Muscle of leg (tissue), 3 donors: ENCODE measurements at regions not wholly inside any gene's neighbourhood (a gene's known extent, or its start where the extent isn't known, plus 50 kb on each side); places are given as distances from the start of the nearest gene placed in this dataset.
A peak's percentile ranks its signal among the peaks of the same experiment; 100 is the strongest.

ENCODE experiments used
- DNase-seq: peaks from one replicate; pipeline ENCODE4 v3.0.0; 2013
- H3K27ac ChIP-seq: one replicate; pipeline ENCODE4 v1.5.1; 2013; ENCODE audit warnings: mild to moderate bottlenecking, low read length, control low read depth
- H3K27me3 ChIP-seq: one replicate; pipeline ENCODE4 v1.6.1; 2013; ENCODE audit warnings: low read length; ENCODE audit not compliant: control insufficient read depth, insufficient read depth
- H3K36me3 ChIP-seq: one replicate; pipeline ENCODE4 v1.6.1; 2013; ENCODE audit warnings: low read length; ENCODE audit not compliant: control insufficient read depth, insufficient read depth
- H3K4me1 ChIP-seq: one replicate; pipeline ENCODE4 v1.6.1; 2013; ENCODE audit warnings: low read length; ENCODE audit not compliant: control insufficient read depth, insufficient read depth
- H3K4me3 ChIP-seq: one replicate; pipeline ENCODE4 v1.5.1; 2013; ENCODE audit warnings: low read length, control low read depth
- H3K9me3 ChIP-seq: replicated peaks from 2 replicates; pipeline ENCODE4 v1.6.1; 2013; ENCODE audit warnings: low read depth, low read length; ENCODE audit not compliant: control insufficient read depth
- WGBS: methylation state at CpG from one replicate; pipeline ENCODE4 v1.1.5; 2013; ENCODE audit warnings: missing lambda C conversion rate; ENCODE audit not compliant: insufficient coverage; 5-methylcytosine and 5-hydroxymethylcytosine counted together

DNA sequence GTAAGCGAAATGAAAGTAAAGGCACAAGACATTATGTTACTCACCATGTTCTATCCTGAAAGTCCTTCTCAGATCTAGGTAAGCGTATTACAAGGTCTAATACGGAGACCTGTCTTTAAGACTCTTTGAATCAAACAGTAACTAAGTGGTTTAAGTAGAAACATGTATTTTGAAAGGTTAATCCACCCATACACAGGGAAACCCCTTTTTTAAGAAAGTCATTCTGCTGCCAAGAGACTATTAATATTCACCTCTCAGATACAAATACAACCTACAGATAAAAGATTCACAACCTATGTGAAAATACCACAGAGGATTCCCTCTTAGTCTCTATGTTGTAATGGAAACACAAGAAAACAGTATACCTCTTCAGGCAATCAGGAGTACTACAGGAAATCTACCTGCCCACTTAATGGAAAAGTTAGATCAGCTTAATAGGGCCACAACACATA, 63.2 kb upstream of the TNIP3 start:
- no peaks in the 10 kb centered on the region for H3K27me3 ChIP-seq
- no peak for DNase-seq
- no peak overlapping the region for H3K27ac ChIP-seq
- no peaks in the 10 kb centered on the region for H3K36me3 ChIP-seq
- WGBS, result no CpG with 5 or more reads among the region's 3 CpGs
- H3K4me3 ChIP-seq, result no peak overlapping the region
- no peaks in the 10 kb centered on the region for H3K9me3 ChIP-seq
- no peaks in the 10 kb centered on the region for H3K4me1 ChIP-seq

- H3K27me3 ChIP-seq, result no peaks in the 10 kb centered on the region
- no peaks in the 10 kb centered on the region for H3K4me1 ChIP-seq
- no peaks in the 10 kb centered on the region for H3K36me3 ChIP-seq
- 82% methylated on average over 3 of the region's 4 CpGs for WGBS
- no peak for DNase-seq
- H3K4me3 ChIP-seq, result no peak overlapping the region
- no peak overlapping the region for H3K27ac ChIP-seq
- no peaks in the 10 kb centered on the region for H3K9me3 ChIP-seq
These were observed 62.2 kb upstream of the TNIP3 start for GRCh38 chr4:121226362-121226761.

GRCh38 chr4:121221608-121222007, 57.5 kb upstream of the TNIP3 start:
- Histone ChIP-seq H3K36me3 (no peaks in the 10 kb centered on the region), H3K27ac (no peak overlapping the region), H3K27me3 (no peaks in the 10 kb centered on the region), H3K4me1 (peaks cover 2% of the 10 kb centered on the region), H3K9me3 (no peaks in the 10 kb centered on the region), H3K4me3 (no peak overlapping the region)
- no CpG with 5 or more reads among the region's 1 CpG for WGBS
- no peak for DNase-seq

GRCh38 chr4:121221201-121221600, 57.1 kb upstream of the TNIP3 start:
- H3K9me3 ChIP-seq, result no peaks in the 10 kb centered on the region
- no peaks in the 10 kb centered on the region for H3K27me3 ChIP-seq
- no peak overlapping the region for H3K27ac ChIP-seq
- WGBS, result no CpG with 5 or more reads among the region's 1 CpG
- no peak for DNase-seq
- H3K36me3 ChIP-seq, result no peaks in the 10 kb centered on the region
- no peak overlapping the region for H3K4me3 ChIP-seq
- peaks cover 4% of the 10 kb centered on the region for H3K4me1 ChIP-seq

DNA sequence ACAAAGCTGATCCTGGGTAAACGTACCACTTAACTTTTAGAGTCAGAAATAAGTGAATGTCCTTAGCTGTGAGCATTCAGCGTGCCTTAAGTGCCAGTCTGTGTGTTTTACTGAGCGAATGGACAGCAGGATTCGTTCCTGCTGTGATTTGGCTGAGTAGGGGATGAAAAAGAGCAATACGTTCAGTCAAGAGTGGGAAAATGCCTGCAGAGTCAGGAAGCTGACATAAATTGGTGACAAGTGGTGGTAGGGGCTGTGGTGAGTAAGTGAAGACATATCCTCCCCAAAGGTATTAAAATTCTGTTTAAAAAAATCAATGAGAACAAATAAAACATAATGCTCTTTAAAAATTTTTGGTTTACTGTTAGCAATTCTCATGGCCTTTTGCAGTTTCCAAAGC, 56.6 kb upstream of the TNIP3 start:
- H3K4me3 ChIP-seq, result no peak overlapping the region
- H3K9me3 ChIP-seq, result no peaks in the 10 kb centered on the region
- H3K27ac ChIP-seq, result no peak overlapping the region
- no peaks in the 10 kb centered on the region for H3K27me3 ChIP-seq
- no peaks in the 10 kb centered on the region for H3K36me3 ChIP-seq
- WGBS, result 76% methylated on average over 5 of the region's 5 CpGs
- no peak for DNase-seq
- H3K4me1 ChIP-seq, result peaks cover 4% of the 10 kb centered on the region

- peak overlapping the region; percentile 72 for H3K27ac ChIP-seq
- DNase-seq, result peak; percentile 92
- H3K9me3 ChIP-seq, result no peaks in the 10 kb centered on the region
- no peak overlapping the region for H3K4me3 ChIP-seq
- no peaks in the 10 kb centered on the region for H3K27me3 ChIP-seq
- H3K4me1 ChIP-seq, result peaks cover 4% of the 10 kb centered on the region
- H3K36me3 ChIP-seq, result no peaks in the 10 kb centered on the region
- no CpG with 5 or more reads among the region's 1 CpG for WGBS
These were observed 55.1 kb upstream of the TNIP3 start for GRCh38 chr4:121219227-121219626.

DNA sequence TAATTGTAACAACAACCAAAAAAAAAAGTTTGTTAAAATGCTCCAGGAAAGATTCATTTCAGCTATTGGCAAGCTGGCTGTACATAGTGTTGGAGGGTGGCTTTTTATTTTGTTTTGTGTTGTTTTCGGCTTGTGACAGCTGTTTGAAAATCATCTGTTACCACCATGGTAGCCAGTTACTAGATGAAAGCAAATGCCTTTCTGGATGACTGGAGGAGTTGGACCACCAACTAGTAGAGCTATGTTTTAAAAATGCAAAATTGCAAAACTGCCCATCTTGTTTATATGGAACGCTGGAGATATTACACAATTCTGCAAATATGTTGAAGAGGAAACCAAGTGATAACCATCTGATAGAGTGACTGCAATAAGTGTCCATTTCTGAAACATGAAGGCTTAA, 53.2 kb upstream of the TNIP3 start:
- peak overlapping the region; percentile 33 for H3K27ac ChIP-seq
- peaks cover 4% of the 10 kb centered on the region for H3K4me1 ChIP-seq
- 22% methylated on average over 1 of the region's 2 CpGs for WGBS
- no peaks in the 10 kb centered on the region for H3K36me3 ChIP-seq
- no peaks in the 10 kb centered on the region for H3K9me3 ChIP-seq
- H3K4me3 ChIP-seq, result no peak overlapping the region
- no peaks in the 10 kb centered on the region for H3K27me3 ChIP-seq
- DNase-seq, result peak; percentile 59

DNA sequence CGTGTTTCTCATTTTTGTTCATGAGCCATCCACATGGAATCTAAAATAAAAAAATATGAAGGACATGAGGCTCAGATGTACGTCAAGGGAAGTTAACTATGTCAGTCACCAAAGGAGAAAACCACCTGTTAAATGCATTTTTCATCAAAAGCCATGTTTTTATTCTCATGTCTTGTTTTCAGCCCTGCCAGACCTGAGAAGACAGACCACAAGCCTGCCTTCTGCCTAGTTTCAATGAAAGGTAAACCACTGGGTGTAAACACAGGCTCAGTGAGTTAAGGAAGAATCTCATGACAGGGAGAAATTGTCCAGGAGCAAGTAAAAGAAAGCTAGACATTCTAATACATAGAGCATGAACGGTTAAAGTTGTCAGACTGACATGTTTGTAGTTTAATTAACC, 52.3 kb upstream of the TNIP3 start:
- Histone ChIP-seq H3K4me1 (peaks cover 4% of the 10 kb centered on the region), H3K27me3 (no peaks in the 10 kb centered on the region), H3K27ac (peak overlapping the region; percentile 29), H3K4me3 (no peak overlapping the region), H3K9me3 (no peaks in the 10 kb centered on the region), H3K36me3 (no peaks in the 10 kb centered on the region)
- no peak for DNase-seq
- 60% methylated on average over 1 of the region's 3 CpGs for WGBS

DNA sequence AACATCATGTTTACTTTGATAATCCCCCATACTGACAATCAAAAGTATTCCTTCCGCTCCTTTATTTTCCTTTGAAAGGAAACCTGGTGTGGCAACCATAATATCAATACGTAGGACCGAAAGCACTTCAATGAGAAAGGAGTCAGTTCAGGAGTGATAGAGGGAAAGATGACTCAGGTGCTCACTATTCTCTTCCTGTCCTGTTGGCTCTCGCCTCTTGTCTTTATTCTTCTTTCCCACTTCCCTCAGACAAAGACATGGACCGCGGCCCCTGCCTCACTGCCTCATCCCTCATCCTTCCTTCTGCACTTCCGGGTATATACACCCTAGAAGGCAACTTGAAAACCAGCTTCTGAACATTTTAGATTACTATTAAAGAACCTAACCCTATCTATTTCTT, 49.8 kb upstream of the TNIP3 start:
- H3K27ac ChIP-seq, result no peak overlapping the region
- H3K27me3 ChIP-seq, result no peaks in the 10 kb centered on the region
- no peaks in the 10 kb centered on the region for H3K36me3 ChIP-seq
- H3K9me3 ChIP-seq, result no peaks in the 10 kb centered on the region
- 93% methylated on average over 4 of the region's 7 CpGs for WGBS
- no peak overlapping the region for H3K4me3 ChIP-seq
- DNase-seq, result no peak
- H3K4me1 ChIP-seq, result peaks cover 4% of the 10 kb centered on the region
